UCSD-AML1 (cell line): ENCODE measurements at regions not wholly inside any gene's neighbourhood (a gene's known extent, or its start where the extent isn't known, plus 50 kb on each side); places are given as distances from the start of the nearest gene placed in this dataset.
"Not testable (repeated sequence)": the region's sequence is repeated elsewhere in the genome, so short reads cannot be mapped to it uniquely, and the experiment has no call there.

Experiments used
- DNase-seq: peaks from one replicate; lab custom pipeline; 2025; ENCODE audit not compliant: unreplicated experiment; lab: John Stamatoyannopoulos, UW

- no peak for DNase-seq
Observed at GRCh38 chr6:16040628-16040974, 88.3 kb upstream of the MYLIP start.

DNA sequence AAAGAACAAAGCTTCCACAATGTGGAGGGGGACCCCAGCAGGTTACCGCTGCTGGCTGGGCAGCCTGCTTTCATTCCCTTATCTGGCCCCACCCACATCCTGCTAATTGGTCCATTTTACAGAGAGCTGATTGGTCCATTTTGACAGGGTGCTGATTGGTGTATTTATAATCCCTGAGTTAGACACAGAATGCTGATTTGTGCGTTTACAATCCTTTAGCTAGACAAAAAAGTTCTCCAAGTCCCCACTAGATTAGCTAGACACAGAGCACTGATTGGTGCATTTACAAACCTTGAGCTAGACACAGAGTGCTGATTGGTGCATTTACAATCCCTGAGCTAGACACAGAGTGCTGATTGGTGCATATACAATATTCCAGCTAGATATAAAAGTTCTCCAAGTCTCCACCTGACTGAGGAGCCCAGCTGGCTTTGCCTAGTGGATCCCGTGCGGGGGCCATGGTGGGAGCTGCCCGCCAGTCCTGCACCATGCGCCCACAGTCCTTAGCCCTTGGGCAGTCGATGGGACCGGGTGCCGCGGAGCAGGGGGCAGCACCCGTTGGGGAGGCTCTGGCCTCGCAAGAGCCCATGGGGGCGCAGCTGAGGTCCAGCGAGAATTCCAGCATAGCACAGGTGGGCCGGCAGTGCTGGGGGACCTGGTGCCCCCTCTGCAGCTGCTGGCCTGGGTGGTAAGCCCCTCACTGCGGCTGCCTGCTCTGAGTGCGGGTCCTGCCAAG, 88.8 kb upstream of the MYLIP start:
- DNase-seq: not testable (repeated sequence)

- DNase-seq: no peak
Observed at GRCh38 chr6:16038938-16039337, 89.9 kb upstream of the MYLIP start.

GRCh38 chr6:16035488-16036080, 93.3 kb upstream of the MYLIP start:
- no peak for DNase-seq

DNA sequence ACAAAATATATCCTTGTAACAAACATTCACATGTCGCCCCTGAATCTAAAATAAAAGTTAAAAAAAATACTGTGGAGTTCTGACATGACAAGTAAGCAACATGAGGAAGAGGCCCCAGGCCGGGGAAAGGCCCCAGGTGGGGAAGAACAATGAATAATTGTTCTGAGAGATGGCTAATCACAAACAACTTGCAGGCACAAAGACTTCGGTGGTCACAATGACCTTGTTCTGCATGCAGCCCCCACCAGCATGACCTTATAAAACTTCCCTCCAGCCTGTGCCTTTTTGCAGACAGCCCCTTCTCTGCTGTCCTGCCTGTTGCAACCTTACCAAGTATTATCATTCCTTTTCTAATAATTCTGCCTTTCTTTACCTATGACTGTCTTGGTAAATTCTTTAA, 95.7 kb upstream of the MYLIP start:
- no peak for DNase-seq

DNA sequence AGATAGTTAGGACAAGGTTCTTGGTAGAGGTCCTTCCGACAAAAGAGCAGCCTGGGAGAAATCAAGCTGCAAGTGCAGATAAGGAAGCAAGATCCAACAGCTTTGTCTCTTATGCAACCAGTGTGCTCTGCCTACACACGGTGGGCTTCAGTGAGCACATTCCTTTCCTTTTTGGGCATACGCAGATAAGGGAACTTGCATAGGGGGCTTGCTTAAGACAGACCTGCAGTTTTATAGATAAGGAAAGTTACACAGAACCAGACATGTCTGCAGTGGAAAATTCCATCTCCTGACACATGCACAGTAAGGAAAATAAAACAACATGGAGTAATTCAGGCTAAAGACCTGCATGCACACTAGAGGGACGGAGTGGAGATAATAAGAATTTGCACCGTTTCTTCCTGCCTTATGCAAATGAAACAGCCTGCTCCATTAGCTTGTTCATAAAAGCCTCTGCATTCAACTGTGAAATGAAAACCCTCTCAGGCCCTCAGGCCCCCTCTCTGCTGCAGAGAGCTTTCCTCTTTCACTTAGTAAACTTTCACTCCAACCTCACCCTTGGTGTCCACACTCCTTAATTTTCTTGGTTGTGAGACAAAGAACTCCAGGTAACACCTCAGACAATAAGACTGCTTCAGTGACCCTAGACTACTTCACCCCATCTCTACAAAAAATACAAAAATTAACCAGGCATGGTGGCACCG, 97.5 kb upstream of the MYLIP start:
- no peak for DNase-seq

DNA sequence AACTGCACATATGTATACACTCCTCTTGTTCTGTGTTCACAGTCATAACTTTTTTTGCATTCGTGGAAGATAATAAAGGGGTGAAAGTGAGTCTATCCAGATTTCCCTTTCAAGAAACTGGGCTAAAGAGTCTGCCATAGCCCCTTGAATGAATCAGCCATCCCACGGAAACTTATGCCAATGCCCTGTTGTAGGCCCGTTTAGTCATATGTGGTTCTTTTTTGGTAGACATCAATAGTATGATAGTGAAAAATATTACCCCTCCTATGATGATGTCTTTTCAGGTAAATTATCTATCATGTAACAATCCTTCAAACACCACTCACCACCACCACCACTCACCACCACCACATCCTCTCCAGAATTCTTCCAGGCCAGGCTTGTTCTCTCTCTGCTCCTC, 99.9 kb upstream of the MYLIP start:
- DNase-seq: no peak

DNA sequence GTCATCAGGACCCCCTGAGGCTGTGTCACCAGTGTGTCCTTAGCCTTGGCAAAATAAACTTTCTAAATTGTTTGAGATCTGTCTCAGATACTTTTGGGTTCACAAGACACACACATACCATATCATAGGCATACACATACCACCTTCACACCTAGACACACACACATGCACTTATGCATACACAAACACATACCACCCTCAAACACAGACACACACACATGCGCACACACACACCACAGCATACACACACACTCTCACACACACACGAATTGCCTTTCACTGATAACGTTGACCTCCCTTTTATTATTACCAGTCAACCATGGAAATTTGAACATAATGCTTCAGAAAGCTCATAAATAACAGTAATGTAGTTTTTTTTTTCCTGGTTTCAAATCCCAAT, 108.6 kb upstream of the MYLIP start:
- no peak for DNase-seq

- DNase-seq: no peak
Observed at GRCh38 chr6:16019462-16019861, 109.4 kb upstream of the MYLIP start.

DNA sequence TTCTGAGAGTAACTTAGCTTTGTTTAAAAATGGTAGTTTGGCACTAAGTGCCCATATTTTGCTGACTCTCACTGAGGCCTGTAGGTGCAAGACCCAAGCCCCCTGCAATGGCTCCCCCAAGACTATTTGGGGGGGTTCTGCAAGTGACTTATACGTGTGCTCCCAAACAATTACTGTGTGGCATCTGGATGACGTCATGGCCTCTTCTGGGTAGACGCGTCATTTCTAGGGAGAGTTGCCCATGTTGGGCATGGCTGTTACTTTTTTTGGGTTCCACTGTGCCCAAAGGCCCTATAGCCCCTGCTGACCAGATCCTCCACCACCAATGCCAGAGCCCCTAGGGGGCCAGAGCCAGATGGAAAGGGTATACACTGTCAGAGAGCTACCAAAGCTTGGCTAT, 110.3 kb upstream of the MYLIP start:
- no peak for DNase-seq

DNA sequence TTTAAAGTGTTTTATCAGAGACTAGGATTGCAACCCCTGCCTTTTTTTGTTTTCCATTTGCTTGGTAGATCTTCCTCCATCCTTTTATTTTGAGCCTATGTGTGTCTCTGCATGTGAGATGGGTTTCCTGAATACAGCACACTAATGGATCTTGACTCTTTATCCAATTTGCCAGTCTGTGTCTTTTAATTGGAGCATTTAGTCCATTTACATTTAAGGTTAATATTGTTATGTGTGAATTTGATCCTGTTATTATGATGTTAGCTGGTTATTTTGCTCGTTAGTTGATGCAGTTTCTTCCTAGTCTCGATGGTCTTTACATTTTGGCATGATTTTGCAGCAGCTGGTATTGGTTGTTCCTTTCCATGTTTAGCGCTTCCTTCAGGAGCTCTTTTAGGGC, 114.6 kb upstream of the MYLIP start:
- not testable (repeated sequence) for DNase-seq

DNA sequence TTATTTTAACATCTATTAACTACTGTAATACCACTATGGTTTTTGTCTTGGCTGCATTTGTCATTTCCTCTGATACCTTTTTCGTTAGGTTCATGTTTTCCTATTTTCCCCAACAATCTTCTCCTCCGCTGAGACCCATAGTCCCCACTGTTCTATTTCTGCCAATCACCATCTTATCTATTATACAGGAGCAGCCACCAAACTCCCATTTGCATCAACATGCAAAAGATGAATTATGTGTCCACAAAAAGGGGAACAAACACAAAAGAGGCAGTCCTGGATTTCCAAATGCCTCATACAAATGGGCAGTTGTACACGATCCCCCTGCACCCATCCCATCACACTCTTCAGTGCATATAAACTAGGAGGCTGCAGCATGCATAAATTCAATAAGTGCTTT, 121.7 kb upstream of the MYLIP start:
- DNase-seq: no peak

DNA sequence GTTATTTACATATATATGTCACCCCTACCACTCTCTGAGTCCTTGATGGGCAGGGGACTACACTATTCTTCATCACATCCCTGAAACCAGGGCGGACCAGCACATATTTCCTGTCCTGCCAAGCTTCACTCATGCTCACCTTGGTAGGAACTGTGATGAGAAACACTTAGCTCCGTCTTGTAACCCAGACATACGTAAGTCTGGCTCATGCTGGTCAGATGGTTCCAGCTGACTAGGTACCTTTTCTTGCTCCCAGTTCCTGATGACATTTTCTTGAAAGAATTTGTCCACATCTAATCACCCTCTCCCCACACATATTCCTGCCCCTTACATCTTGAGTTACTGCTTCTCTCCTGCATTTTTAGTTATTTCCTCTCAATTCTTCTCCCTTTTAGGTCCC, 122.2 kb upstream of the MYLIP start:
- DNase-seq: no peak

DNA sequence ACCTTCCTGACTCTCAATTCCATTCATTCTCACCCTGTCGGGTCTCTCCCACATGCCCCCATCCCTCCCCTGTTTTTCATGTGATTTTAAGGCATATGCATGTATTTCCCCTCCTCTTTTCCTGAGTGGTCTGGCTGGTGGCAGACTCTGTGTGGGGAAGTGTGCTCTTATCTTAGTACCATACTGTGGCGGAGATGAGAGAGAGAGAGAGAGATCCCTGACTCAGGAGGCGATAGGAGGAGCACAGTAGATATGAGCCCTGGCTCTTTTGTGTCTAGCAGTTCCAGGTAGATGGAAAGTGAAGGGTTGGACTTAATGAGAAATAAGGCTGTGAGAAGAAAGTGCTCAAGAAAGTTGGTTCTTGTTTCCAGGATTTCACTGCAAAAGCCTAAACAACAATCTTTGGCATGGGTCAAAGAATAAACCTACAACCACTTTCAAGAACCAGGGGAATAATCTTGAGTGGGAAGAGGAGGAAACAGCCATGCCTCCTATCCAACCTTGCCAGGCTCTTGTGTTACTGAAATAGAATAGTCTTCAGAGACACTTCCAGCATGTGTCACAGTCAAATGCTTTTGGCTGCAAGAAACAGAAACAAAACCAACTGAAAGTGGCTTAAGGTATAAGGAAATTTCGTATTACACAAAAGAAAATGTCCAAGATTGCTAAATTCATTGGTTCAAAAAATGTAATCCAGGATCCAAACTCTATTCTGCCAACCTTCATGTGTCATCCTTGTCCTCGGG, 123.8 kb upstream of the MYLIP start:
- peak; percentile 28 for DNase-seq

DNA sequence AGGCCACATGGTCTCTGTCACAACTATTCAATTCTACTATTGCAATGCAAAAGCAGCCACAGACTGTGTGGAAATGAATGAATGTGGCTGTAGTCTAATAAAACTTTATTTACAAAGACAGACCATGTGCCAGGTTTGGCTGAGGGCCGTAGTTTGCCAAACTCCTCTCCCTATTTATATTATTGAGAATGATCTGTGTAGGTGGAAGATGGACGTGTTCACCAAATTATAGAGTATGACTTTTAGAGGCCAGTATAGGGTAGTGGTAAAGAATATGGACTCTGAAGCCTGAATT, 125.7 kb upstream of the MYLIP start:
- no peak for DNase-seq

- no peak for DNase-seq
Observed at GRCh38 chr6:16002332-16003196, 126.3 kb upstream of the MYLIP start.

DNA sequence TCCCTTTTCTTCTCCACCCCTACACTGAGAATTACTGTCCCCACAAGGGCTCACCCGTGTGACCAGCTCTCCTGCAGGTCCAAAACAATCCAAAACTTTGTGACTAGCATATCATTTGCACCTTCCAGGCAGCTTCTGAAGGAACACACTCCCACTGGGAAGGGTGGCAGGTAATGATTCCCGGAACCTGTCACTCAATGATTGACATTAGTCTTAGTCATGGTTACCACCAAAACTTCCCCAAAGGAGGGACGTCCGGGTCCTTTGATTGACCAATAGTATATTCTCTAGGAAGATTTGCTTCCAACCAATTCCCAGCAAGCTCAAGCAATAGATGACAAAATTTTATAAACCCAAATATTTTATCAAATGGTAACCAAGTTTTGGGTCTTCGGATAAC, 127.7 kb upstream of the MYLIP start:
- no peak for DNase-seq

GRCh38 chr6:15999201-15999600, 129.7 kb upstream of the MYLIP start:
- no peak for DNase-seq

GRCh38 chr6:15997586-15998388, 131.1 kb upstream of the MYLIP start:
- DNase-seq: no peak

- no peak for DNase-seq
Observed at GRCh38 chr6:15996030-15996429, 132.9 kb upstream of the MYLIP start.
